ENCODE measurements at regions not wholly inside any gene's neighbourhood (a gene's known extent, or its start where the extent isn't known, plus 50 kb on each side); places are given as distances from the start of the nearest gene placed in this dataset.
"Not testable (repeated sequence)": the region's sequence is repeated elsewhere in the genome, so short reads cannot be mapped to it uniquely, and the experiment has no call there.

DNA sequence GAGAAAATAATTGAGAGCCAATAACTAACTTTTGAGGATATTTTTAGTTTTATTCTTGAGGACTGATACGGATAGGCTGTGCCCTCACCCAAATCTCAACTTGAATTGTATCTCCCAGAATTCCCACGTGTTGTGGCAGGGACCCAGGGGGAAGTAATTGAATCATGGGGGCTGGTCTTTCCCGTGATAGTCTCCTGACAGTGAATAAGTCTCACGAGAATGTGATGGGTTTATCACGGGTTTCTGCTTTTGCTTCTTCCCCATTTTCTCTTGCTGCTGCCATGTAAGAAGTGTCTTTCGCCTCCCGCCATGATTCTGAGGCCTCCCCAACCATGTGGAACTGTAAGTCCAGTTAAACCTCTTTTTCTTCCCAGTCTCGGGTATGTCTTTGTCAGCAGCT lies 292.3 kb upstream of the TFAP2D start:
- TF ChIP-seq, protein P1, sequence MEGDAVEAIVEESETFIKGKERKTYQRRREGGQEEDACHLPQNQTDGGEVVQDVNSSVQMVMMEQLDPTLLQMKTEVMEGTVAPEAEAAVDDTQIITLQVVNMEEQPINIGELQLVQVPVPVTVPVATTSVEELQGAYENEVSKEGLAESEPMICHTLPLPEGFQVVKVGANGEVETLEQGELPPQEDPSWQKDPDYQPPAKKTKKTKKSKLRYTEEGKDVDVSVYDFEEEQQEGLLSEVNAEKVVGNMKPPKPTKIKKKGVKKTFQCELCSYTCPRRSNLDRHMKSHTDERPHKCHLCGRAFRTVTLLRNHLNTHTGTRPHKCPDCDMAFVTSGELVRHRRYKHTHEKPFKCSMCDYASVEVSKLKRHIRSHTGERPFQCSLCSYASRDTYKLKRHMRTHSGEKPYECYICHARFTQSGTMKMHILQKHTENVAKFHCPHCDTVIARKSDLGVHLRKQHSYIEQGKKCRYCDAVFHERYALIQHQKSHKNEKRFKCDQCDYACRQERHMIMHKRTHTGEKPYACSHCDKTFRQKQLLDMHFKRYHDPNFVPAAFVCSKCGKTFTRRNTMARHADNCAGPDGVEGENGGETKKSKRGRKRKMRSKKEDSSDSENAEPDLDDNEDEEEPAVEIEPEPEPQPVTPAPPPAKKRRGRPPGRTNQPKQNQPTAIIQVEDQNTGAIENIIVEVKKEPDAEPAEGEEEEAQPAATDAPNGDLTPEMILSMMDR (IDR thresholded peaks at IDR 0.05), result not testable (repeated sequence)
- not testable (repeated sequence) for TF ChIP-seq POLR2A (IDR thresholded peaks at IDR 0.05)

Data from heart left ventricle (tissue), 13 donors.